Endothelial cell of umbilical vein (primary cell): ENCODE measurements at regions not wholly inside any gene's neighbourhood (a gene's known extent, or its start where the extent isn't known, plus 50 kb on each side); places are given as distances from the start of the nearest gene placed in this dataset.

Experiments used
- BruUV-seq: library from RNA; stranded (reverse); fragments of 400-500 nt; replicated peaks from 2 replicates; lab custom pipeline; 2021; lab: Mats Ljungman, UMichigan
- CTCF ChIA-PET: fragments of 300-600, 350-600 bp; sonication (Branson Sonifier 250); formaldehyde crosslinking; loops from one replicate; lab custom pipeline; 2021; ENCODE audit warnings: antibody characterized with exemption, inconsistent platforms; lab: Charles Lee
- POLR2A ChIA-PET: fragments of 300-600, 350-600 bp; sonication (Branson Sonifier 250); formaldehyde crosslinking; loops from one replicate; lab custom pipeline; 2021; ENCODE audit warnings: antibody characterized with exemption, inconsistent platforms; lab: Charles Lee
- DNase-seq: peaks from one replicate; pipeline ENCODE4 v3.0.0-alpha.2; 2011; ENCODE audit warnings: low read depth, low spot score
- FAIRE-seq: peaks from 2 replicates; lab custom pipeline; 2011; peaks lifted over from hg19 to GRCh38; lab: Jason Lieb, UNC
- H2AFZ ChIP-seq: 2 replicates; pipeline ENCODE4 v1.6.0; 2012; ENCODE audit warnings: low read depth, low read length, control low read depth, inconsistent platforms
- H3K27ac ChIP-seq: 2 replicates; pipeline ENCODE4 v1.5.1; 2011; ENCODE audit warnings: low read depth, mild to moderate bottlenecking, control low read depth, low read length, moderate library complexity; ENCODE audit not compliant: insufficient read depth
- H3K27me3 ChIP-seq, 2 experiments: 2 replicates each; pipeline versions ENCODE4 v1.6.0 to v1.6.1; 2011; ENCODE audit warnings: low read length in 2 of 2, mixed read lengths in 1 of 2; ENCODE audit not compliant: control insufficient read depth in 2 of 2, insufficient read depth in 2 of 2
- H3K36me3 ChIP-seq, 2 experiments: 2 replicates in 1 of 2; 3 replicates in 1 of 2; pipeline ENCODE4 v1.5.1; 2011; ENCODE audit warnings: low read length in 2 of 2, mild to moderate bottlenecking in 1 of 2, moderate library complexity in 1 of 2; ENCODE audit not compliant: control insufficient read depth in 2 of 2, insufficient read depth in 2 of 2; ENCODE audit errors: extremely low read depth in 1 of 2
- H3K4me1 ChIP-seq: 3 replicates; pipeline ENCODE4 v1.5.1; 2011; ENCODE audit warnings: mild to moderate bottlenecking, low read length; ENCODE audit not compliant: control insufficient read depth, insufficient read depth; ENCODE audit errors: extremely low read depth
- H3K4me2 ChIP-seq: 2 replicates; pipeline ENCODE4 v1.6.1; 2011; ENCODE audit warnings: low read length, control low read depth, mixed read lengths; ENCODE audit not compliant: insufficient read depth
- H3K4me3 ChIP-seq, 3 experiments: fragments of 200-600 bp in 1 of 3; sonication (generic), shearing (Covaris generic) in 1 of 3; replicated peaks in 1 of 3; 2 replicates each; pipeline ENCODE4 v1.5.1; 2011 to 2016; ENCODE audit warnings: control low read depth in 3 of 3, low read length in 3 of 3, mild to moderate bottlenecking in 2 of 3, inconsistent platforms in 1 of 3, low read depth in 1 of 3, moderate library complexity in 1 of 3; ENCODE audit not compliant: insufficient read depth in 1 of 3
- H3K79me2 ChIP-seq: 2 replicates; pipeline ENCODE4 v1.6.0; 2012; ENCODE audit warnings: low read length, inconsistent platforms; ENCODE audit not compliant: control insufficient read depth, insufficient read depth
- H3K9ac ChIP-seq: replicated peaks from 2 replicates; pipeline ENCODE3; 2011; ENCODE audit warnings: low read length, control low read depth; ENCODE audit not compliant: insufficient read depth; ENCODE audit errors: extremely low read depth
- H3K9me1 ChIP-seq: replicated peaks from 3 replicates; pipeline ENCODE4 v1.6.0; 2011; ENCODE audit warnings: mild to moderate bottlenecking, low read length; ENCODE audit not compliant: control insufficient read depth, insufficient read depth; ENCODE audit errors: extremely low read depth
- H3K9me3 ChIP-seq: replicated peaks from 2 replicates; pipeline ENCODE4 v1.5.1; 2012; ENCODE audit warnings: low read length, inconsistent platforms; ENCODE audit not compliant: control insufficient read depth, insufficient read depth
- H4K20me1 ChIP-seq: replicated peaks from 2 replicates; pipeline ENCODE3; 2011; ENCODE audit warnings: mild to moderate bottlenecking, low read length; ENCODE audit not compliant: control insufficient read depth, insufficient read depth; ENCODE audit errors: extremely low read depth
- CTCF ChIP-seq, 2 donors: IDR thresholded peaks; 1 replicate in 1 of 2; 2 replicates in 1 of 2; pipeline ENCODE4 v1.5.1; 2011; ENCODE audit warnings: low read length in 2 of 2, mild to moderate bottlenecking in 2 of 2, moderate library complexity in 2 of 2, control low read depth in 1 of 2, inconsistent platforms in 1 of 2, low read depth in 1 of 2; ENCODE audit not compliant: insufficient read depth in 1 of 2; ENCODE audit errors: extremely low read depth in 1 of 2
- EZH2 ChIP-seq: IDR thresholded peaks from 2 replicates; pipeline ENCODE4 v1.6.1; 2012; ENCODE audit warnings: borderline replicate concordance, low read depth, mild to moderate bottlenecking, moderate library complexity, low read length, inconsistent platforms; ENCODE audit not compliant: severe bottlenecking
- FOS ChIP-seq: IDR thresholded peaks from 2 replicates; pipeline ENCODE4 v1.6.1; 2011; ENCODE audit warnings: mild to moderate bottlenecking, low read length, moderate library complexity, borderline replicate concordance; ENCODE audit not compliant: insufficient read depth
- GATA2 ChIP-seq: IDR thresholded peaks from 2 replicates; pipeline ENCODE4 v1.7.0; 2011; ENCODE audit warnings: low read depth, mild to moderate bottlenecking, moderate library complexity, mixed read lengths, low read length; ENCODE audit not compliant: insufficient read length, insufficient read depth
- JUN ChIP-seq: IDR thresholded peaks from 2 replicates; pipeline ENCODE4 v1.6.1; 2011; ENCODE audit warnings: borderline replicate concordance, low read depth; ENCODE audit not compliant: insufficient read length, insufficient read depth
- MAX ChIP-seq: IDR thresholded peaks from 2 replicates; pipeline ENCODE4 v1.6.1; 2011; ENCODE audit not compliant: insufficient read depth, insufficient read length
- MYC ChIP-seq: IDR thresholded peaks from one replicate; pipeline ENCODE4 v1.6.1; 2011; ENCODE audit warnings: mild to moderate bottlenecking, low read depth, low read length
- POLR2A ChIP-seq: IDR thresholded peaks from 2 replicates; pipeline ENCODE4 v1.6.1; 2012; ENCODE audit warnings: low read depth, mild to moderate bottlenecking, control low read depth, low read length
- POLR2AphosphoS5 ChIP-seq: IDR thresholded peaks from 2 replicates; pipeline ENCODE4 v1.6.1; 2012; ENCODE audit warnings: low read depth, mild to moderate bottlenecking, control low read depth, low read length, moderate library complexity; ENCODE audit not compliant: insufficient read depth
- dilution Hi-C: fragments of 300-500 bp; cut with MboI; formaldehyde crosslinking; loops from one replicate; pipeline ENCODE4 v1.15.0; 2019; ENCODE audit warnings: low sequenced_read_pairs; ENCODE audit not compliant: extremely low pct_ligation_motif_present
- intact Hi-C: fragments of 100-400 bp; cut with micrococcal nuclease; formaldehyde crosslinking; loops from one replicate; pipeline ENCODE4 v1.10.0; 2022

GRCh38 chr5:142216931-142217330, 107.9 kb downstream of the SPRY4 start:
- Histone ChIP-seq H2AFZ (no peak overlapping the region), H3K36me3 (no peaks in the 10 kb centered on the region), H3K79me2 (no peaks in the 10 kb centered on the region), H3K27ac (no peak overlapping the region), H3K4me1 (peaks cover 15% of the 10 kb centered on the region), H4K20me1 (no peaks in the 10 kb centered on the region), H3K9me1 (no peaks in the 10 kb centered on the region), H3K4me3 (no peak overlapping the region), H3K27me3 (no peaks in the 10 kb centered on the region), H3K4me2 (no peak overlapping the region), H3K9me3 (no peaks in the 10 kb centered on the region), H3K9ac (no peak overlapping the region)
- CTCF ChIA-PET = interaction anchor here (0.6 kb wide), 1 partner anchor 49 kb away, joined by 3 read pairs; no protein-coding TSS in a partner anchor
- FAIRE-seq (no peak), DNase-seq (no peak)
- BruUV-seq = no TSS peak
- POLR2A ChIA-PET = no interaction called here
- no peak for TF ChIP-seq FOS
- TF ChIP-seq POLR2A = no peak
- TF ChIP-seq GATA2 = no peak
- dilution Hi-C loops = no loop called here
- intact Hi-C loops = loop anchor here (1.0 kb wide), 1 partner anchor 16 kb away; no protein-coding TSS in a partner anchor

GRCh38 chr5:142215915-142216681, 107.5 kb downstream of the NDFIP1 start:
- DNase-seq (peak; percentile 50), FAIRE-seq (peak; percentile 95)
- Histone ChIP-seq H3K9ac (peak overlapping the region; percentile 24), H3K27ac (peak overlapping the region; percentile 64), H3K4me1 (peaks cover 12% of the 10 kb centered on the region), H3K9me1 (no peaks in the 10 kb centered on the region), H3K36me3 (no peaks in the 10 kb centered on the region), H3K79me2 (no peaks in the 10 kb centered on the region), H4K20me1 (no peaks in the 10 kb centered on the region), H2AFZ (no peak overlapping the region), H3K4me3 (no peak overlapping the region), H3K4me2 (peak overlapping the region; percentile 27), H3K27me3 (no peaks in the 10 kb centered on the region), H3K9me3 (no peaks in the 10 kb centered on the region)
- dilution Hi-C loops (no loop called here), intact Hi-C loops (loop anchor here (1.0 kb wide), 1 partner anchor 15 kb away; no protein-coding TSS in a partner anchor)
- TF ChIP-seq MAX (no peak), EZH2 (no peak), POLR2AphosphoS5 (peak; percentile 67), MYC (no peak), CTCF (IDR thresholded peaks at IDR 0.05; ENCODE audit: extremely low read depth in 1 of 2, insufficient read depth in 1 of 2, low read depth in 1 of 2, low read length in 2 of 2) (no peak), JUN (peak; percentile 31), POLR2A (no peak), FOS (peak; percentile 65), GATA2 (no peak)
- ChIA-PET CTCF (interaction anchor here (0.6 to 0.9 kb wide), 7 partner anchors 9 to 336 kb away, joined by 3 to 5 read pairs (median 3); no protein-coding TSS in a partner anchor), POLR2A (interaction anchor here (0.8 kb wide), 1 partner anchor 30 kb away, joined by 3 read pairs; no protein-coding TSS in a partner anchor)
- BruUV-seq = TSS peak; percentile 80
